ENCODE measurements at regions not wholly inside any gene's neighbourhood (a gene's known extent, or its start where the extent isn't known, plus 50 kb on each side); places are given as distances from the start of the nearest gene placed in this dataset.

- TF ChIP-seq RFX5 (IDR thresholded peaks at IDR 0.05; ENCODE audit: borderline replicate concordance, low read depth, low read length) (no peak), GABPA (IDR thresholded peaks at IDR 0.05; ENCODE audit: borderline replicate concordance, insufficient read depth, low read length) (no peak), KDM1A (IDR thresholded peaks at IDR 0.05; ENCODE audit: borderline replicate concordance, low read length) (no peak), EP300 (IDR thresholded peaks at IDR 0.05; ENCODE audit: borderline replicate concordance in 1 of 2, low read depth in 2 of 2, low read length in 2 of 2) (no peak), EZH2 (IDR thresholded peaks at IDR 0.05; ENCODE audit: low read depth, low read length, severe bottlenecking) (no peak), POU5F1 (IDR thresholded peaks at IDR 0.05; ENCODE audit: low read depth, low read length) (no peak), TCF12 (IDR thresholded peaks at IDR 0.05; ENCODE audit: low read depth, low read length) (no peak)
Observed at GRCh38 chr4:14277505-14277904, 650.0 kb upstream of the BOD1L1 start (continued).

Measured in H1 (cell line).